ENCODE measurements at regions not wholly inside any gene's neighbourhood (a gene's known extent, or its start where the extent isn't known, plus 50 kb on each side); places are given as distances from the start of the nearest gene placed in this dataset.

DNA sequence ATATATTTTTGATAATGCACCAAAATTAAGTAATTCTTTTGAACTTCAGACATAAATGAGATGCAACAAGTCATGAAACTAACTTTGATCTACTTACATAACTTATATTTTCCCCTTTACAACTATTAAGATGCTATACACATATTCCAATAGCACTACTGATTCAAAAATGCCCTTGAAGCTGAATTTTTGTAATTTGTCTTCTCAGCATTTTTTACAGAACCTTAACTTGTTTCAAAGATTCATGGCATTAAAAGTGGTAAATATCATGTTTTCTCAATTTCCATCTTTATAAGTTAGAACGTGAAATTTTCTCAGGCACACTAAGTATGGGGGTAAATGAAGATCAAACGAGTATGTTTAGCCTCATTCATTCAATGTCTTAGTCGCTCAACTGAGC lies 460.0 kb upstream of the FAM241A start:
- Histone ChIP-seq H3K27ac (no peak overlapping the region), H3K9me3 (replicated peaks in 1 of 3) (no peaks in the 10 kb centered on the region), H3K4me3 (no peak overlapping the region), H3K27me3 (no peaks in the 10 kb centered on the region), H3K36me3 (replicated peaks in 1 of 2) (no peaks in the 10 kb centered on the region), H3K4me1 (replicated peaks in 1 of 2) (peaks cover 6 to 13% of the 10 kb centered on the region in 2 donors)
- WGBS, 4 donors = 89 to 91% (median 91%) methylated on average over 3 of the region's 3 CpGs
- no peak for TF ChIP-seq POLR2A (IDR thresholded peaks at IDR 0.05)
- TF ChIP-seq, protein P1, sequence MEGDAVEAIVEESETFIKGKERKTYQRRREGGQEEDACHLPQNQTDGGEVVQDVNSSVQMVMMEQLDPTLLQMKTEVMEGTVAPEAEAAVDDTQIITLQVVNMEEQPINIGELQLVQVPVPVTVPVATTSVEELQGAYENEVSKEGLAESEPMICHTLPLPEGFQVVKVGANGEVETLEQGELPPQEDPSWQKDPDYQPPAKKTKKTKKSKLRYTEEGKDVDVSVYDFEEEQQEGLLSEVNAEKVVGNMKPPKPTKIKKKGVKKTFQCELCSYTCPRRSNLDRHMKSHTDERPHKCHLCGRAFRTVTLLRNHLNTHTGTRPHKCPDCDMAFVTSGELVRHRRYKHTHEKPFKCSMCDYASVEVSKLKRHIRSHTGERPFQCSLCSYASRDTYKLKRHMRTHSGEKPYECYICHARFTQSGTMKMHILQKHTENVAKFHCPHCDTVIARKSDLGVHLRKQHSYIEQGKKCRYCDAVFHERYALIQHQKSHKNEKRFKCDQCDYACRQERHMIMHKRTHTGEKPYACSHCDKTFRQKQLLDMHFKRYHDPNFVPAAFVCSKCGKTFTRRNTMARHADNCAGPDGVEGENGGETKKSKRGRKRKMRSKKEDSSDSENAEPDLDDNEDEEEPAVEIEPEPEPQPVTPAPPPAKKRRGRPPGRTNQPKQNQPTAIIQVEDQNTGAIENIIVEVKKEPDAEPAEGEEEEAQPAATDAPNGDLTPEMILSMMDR (IDR thresholded peaks at IDR 0.05) = no peak
- DNase-seq = no peak
- intact Hi-C loops (cut with DNase I) = no loop called here

DNA sequence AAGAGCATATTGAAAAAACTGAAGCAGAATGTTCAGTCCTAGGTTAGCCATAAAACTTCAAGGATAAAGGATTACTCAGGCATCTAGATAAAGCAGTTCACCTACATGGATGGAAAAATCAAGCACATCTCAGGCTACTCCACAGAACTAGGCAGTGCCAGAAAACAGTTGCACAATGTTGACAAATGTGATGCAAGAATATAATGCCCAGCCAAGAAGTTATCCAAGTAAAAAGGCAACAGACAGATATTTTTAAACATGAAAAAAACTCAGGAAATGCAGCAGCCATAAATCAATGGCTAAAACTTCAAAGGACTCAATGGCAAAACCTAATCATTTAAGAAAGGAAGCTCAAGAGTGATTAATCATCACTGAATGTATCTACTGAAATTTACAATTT lies 456.0 kb upstream of the FAM241A start:
- Histone ChIP-seq H3K4me1 (replicated peaks in 1 of 2) (peaks cover 6 to 13% of the 10 kb centered on the region in 2 donors), H3K36me3 (replicated peaks in 1 of 2) (no peaks in the 10 kb centered on the region), H3K4me3 (no peak overlapping the region), H3K9me3 (replicated peaks in 1 of 3) (no peaks in the 10 kb centered on the region), H3K27me3 (no peaks in the 10 kb centered on the region), H3K27ac (no peak overlapping the region)
- peak; percentile 16 to 82 (median 63) for DNase-seq
- no peak for TF ChIP-seq POLR2A (IDR thresholded peaks at IDR 0.05)
- TF ChIP-seq, protein P1 (IDR thresholded peaks at IDR 0.05) = no peak
- intact Hi-C loops (cut with DNase I) = no loop called here

DNA sequence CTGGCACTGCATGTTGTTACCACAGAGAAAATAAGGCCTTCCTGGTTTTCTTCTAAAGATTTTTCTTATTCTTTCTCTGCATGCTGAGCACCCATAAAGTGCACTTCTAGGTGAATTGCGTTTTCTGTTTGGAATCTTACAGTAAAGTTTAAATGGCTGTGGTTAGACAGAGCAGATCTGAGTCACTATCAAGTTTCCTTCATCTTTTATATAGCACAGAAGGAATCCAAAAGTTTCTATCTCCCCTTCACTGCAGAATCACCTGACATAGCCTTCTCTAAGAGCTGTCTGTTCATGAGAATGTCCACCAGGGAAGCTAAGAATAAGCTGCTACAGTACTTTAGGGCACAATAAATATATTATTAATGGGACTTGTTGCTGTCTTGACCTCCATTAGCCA lies 455.5 kb upstream of the FAM241A start:
- H3K36me3 ChIP-seq (replicated peaks in 1 of 2) = no peaks in the 10 kb centered on the region
- H3K4me1 ChIP-seq (replicated peaks in 1 of 2) = peaks cover 6 to 13% of the 10 kb centered on the region in 2 donors
- intact Hi-C loops (cut with DNase I) = no loop called here
- no peak overlapping the region for H3K4me3 ChIP-seq
- DNase-seq = no peak
- H3K27me3 ChIP-seq = no peaks in the 10 kb centered on the region
- H3K9me3 ChIP-seq (replicated peaks in 1 of 3) = no peaks in the 10 kb centered on the region
- TF ChIP-seq, protein P1 (IDR thresholded peaks at IDR 0.05) = no peak
- no peak for TF ChIP-seq POLR2A (IDR thresholded peaks at IDR 0.05)
- 14 to 41% (median 38%) methylated on average over 1 of the region's 1 CpG for WGBS, 4 donors
- H3K27ac ChIP-seq = no peak overlapping the region

DNA sequence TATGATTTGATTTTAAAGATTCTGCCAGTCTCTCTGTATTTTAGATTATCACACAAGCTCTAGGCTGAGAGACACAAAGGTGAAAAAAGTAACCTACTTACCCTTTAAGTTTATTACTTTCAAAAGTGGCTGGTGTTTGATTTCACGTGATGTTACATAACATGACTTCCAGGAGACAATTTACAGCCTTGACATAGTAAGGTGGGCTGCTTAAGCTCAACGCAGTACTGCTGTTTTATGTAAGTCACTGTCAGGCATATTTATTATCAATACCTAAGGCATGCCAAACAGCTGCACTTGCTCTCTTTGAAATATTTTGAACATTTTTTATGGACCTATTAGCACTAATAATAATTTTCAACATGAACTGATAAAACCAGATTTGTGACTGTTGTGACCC lies 451.5 kb upstream of the FAM241A start:
- H3K27ac ChIP-seq = no peak overlapping the region
- WGBS, 4 donors = 16 to 41% (median 37%) methylated on average over 2 of the region's 2 CpGs
- peaks cover 6 to 9% of the 10 kb centered on the region in 2 donors for H3K4me1 ChIP-seq (replicated peaks in 1 of 2)

More for the DNA sequence above, 451.5 kb upstream of the FAM241A start:
- Histone ChIP-seq H3K27me3 (no peaks in the 10 kb centered on the region), H3K9me3 (replicated peaks in 1 of 3) (no peaks in the 10 kb centered on the region), H3K36me3 (replicated peaks in 1 of 2) (no peaks in the 10 kb centered on the region), H3K4me3 (no peak overlapping the region)
- TF ChIP-seq, protein P1 (IDR thresholded peaks at IDR 0.05) = no peak
- TF ChIP-seq POLR2A (IDR thresholded peaks at IDR 0.05) = no peak
- intact Hi-C loops (cut with DNase I) = no loop called here
- DNase-seq = no peak
